HEK293 (cell line): ENCODE measurements at regions not wholly inside any gene's neighbourhood (a gene's known extent, or its start where the extent isn't known, plus 50 kb on each side); places are given as distances from the start of the nearest gene placed in this dataset.

Experiments
- CTCF ChIA-PET: fragments of 350-600 bp; formaldehyde crosslinking; extraction: SDS; loops from one replicate; lab custom pipeline; 2021; ENCODE audit warnings: antibody characterized with exemption; lab: Yijun Ruan, JAX
- POLR2A ChIA-PET: fragments of 300-600 bp; formaldehyde crosslinking; extraction: SDS; loops from one replicate; lab custom pipeline; 2020; ENCODE audit warnings: antibody characterized with exemption, inconsistent platforms; lab: Yijun Ruan, JAX
- H3K27ac ChIP-seq: fragments of 200-500 bp; sonication (Bioruptor generic); 2 replicates; pipeline ENCODE4 v1.5.1; 2014; ENCODE audit warnings: low read depth, low read length, control low read depth, inconsistent platforms; ENCODE audit errors: extremely low read depth
- H3K36me3 ChIP-seq, 2 experiments: fragments of 200-500 bp in 1 of 2; sonication (Bioruptor generic) in 1 of 2; 1 replicate in 1 of 2; 2 replicates in 1 of 2; pipeline ENCODE4 v1.5.1; 2014 to 2017; ENCODE audit warnings: inconsistent platforms in 2 of 2, low read length in 2 of 2; ENCODE audit not compliant: control insufficient read depth in 2 of 2, insufficient read depth in 1 of 2
- H3K4me1 ChIP-seq: fragments of 200-500 bp; sonication (Bioruptor generic); 2 replicates; pipeline ENCODE4 v1.5.1; 2014; ENCODE audit warnings: mild to moderate bottlenecking, low read length, inconsistent platforms; ENCODE audit not compliant: control insufficient read depth, insufficient read depth
- H3K4me3 ChIP-seq: 2 replicates; pipeline ENCODE4 v1.5.1; 2011; ENCODE audit warnings: low read depth, mild to moderate bottlenecking, control low read depth, low read length, moderate library complexity
- H3K9me3 ChIP-seq: fragments of 200-500 bp; sonication (Bioruptor generic); 2 replicates; pipeline ENCODE4 v1.5.1; 2014; ENCODE audit warnings: low read depth, low read length, inconsistent platforms; ENCODE audit not compliant: control insufficient read depth, insufficient read depth
- GFI1B ChIP-seq: fragments of 450-650 bp; formaldehyde crosslinking; IDR thresholded peaks from 2 replicates; pipeline ENCODE4 v1.5.1; 2016; ENCODE audit warnings: missing biosample characterization, missing genetic modification characterization
- GLI4 ChIP-seq: fragments of 450-650 bp; formaldehyde crosslinking; IDR thresholded peaks from 2 replicates; pipeline ENCODE4 v1.5.1; 2016; ENCODE audit warnings: missing biosample characterization, missing genetic modification characterization
- HIC1 ChIP-seq: fragments of 450-650 bp; formaldehyde crosslinking; IDR thresholded peaks from 2 replicates; pipeline ENCODE4 v1.5.1; 2016; ENCODE audit warnings: missing biosample characterization, missing genetic modification characterization
- IKZF3 ChIP-seq: fragments of 450-650 bp; IDR thresholded peaks from 2 replicates; pipeline ENCODE4 v1.5.0; 2018; ENCODE audit warnings: missing biosample characterization, mild to moderate bottlenecking, missing genetic modification characterization, moderate library complexity
- MEIS1 ChIP-seq: sonication (generic); formaldehyde crosslinking; IDR thresholded peaks from 2 replicates; pipeline ENCODE4 v1.8.1; 2022; ENCODE audit warnings: missing genetic modification reagents, mild to moderate bottlenecking, borderline replicate concordance
- OSR2 ChIP-seq: fragments of 450-650 bp; formaldehyde crosslinking; IDR thresholded peaks from 2 replicates; pipeline ENCODE4 v1.5.1; 2016; ENCODE audit warnings: missing biosample characterization, missing genetic modification characterization
- ZBTB21 ChIP-seq: fragments of 450-650 bp; formaldehyde crosslinking; IDR thresholded peaks from 2 replicates; pipeline ENCODE4 v1.5.1; 2017; ENCODE audit warnings: missing biosample characterization, missing genetic modification characterization
- ZFP41 ChIP-seq: fragments of 450-650 bp; formaldehyde crosslinking; IDR thresholded peaks from 2 replicates; pipeline ENCODE4 v1.5.1; 2016; ENCODE audit warnings: missing biosample characterization, missing genetic modification characterization, borderline replicate concordance
- ZIC2 ChIP-seq: fragments of 450-650 bp; formaldehyde crosslinking; IDR thresholded peaks from 2 replicates; pipeline ENCODE4 v1.5.1; 2016; ENCODE audit warnings: missing biosample characterization, missing genetic modification characterization
- ZNF133 ChIP-seq: fragments of 450-650 bp; formaldehyde crosslinking; IDR thresholded peaks from 2 replicates; pipeline ENCODE4 v1.5.1; 2016; ENCODE audit warnings: missing biosample characterization, missing genetic modification characterization
- ZNF146 ChIP-seq: fragments of 450-650 bp; formaldehyde crosslinking; IDR thresholded peaks from 2 replicates; pipeline ENCODE4 v1.5.1; 2016; ENCODE audit warnings: missing biosample characterization, missing genetic modification characterization
- ZNF19 ChIP-seq: fragments of 450-650 bp; formaldehyde crosslinking; IDR thresholded peaks from 2 replicates; pipeline ENCODE4; 2016; ENCODE audit warnings: missing biosample characterization, missing genetic modification characterization, low read depth
- ZNF221 ChIP-seq: fragments of 450-650 bp; formaldehyde crosslinking; IDR thresholded peaks from 2 replicates; pipeline ENCODE4 v1.5.1; 2017; ENCODE audit warnings: missing biosample characterization, missing genetic modification characterization, borderline replicate concordance
- ZNF302 ChIP-seq: fragments of 450-650 bp; formaldehyde crosslinking; IDR thresholded peaks from 2 replicates; pipeline ENCODE4 v1.5.1; 2016; ENCODE audit warnings: missing biosample characterization, missing genetic modification characterization, low read depth
- ZNF362 ChIP-seq: fragments of 450-650 bp; formaldehyde crosslinking; IDR thresholded peaks from 2 replicates; pipeline ENCODE4 v1.5.1; 2016; ENCODE audit warnings: missing biosample characterization, missing genetic modification characterization
- ZNF366 ChIP-seq: fragments of 450-650 bp; formaldehyde crosslinking; conservative IDR thresholded peaks from 2 replicates; pipeline ENCODE4 v1.5.1; 2016; ENCODE audit warnings: missing biosample characterization, missing genetic modification characterization
- ZNF404 ChIP-seq: fragments of 450-650 bp; formaldehyde crosslinking; IDR thresholded peaks from 2 replicates; pipeline ENCODE4 v1.5.1; 2017; ENCODE audit warnings: missing biosample characterization, missing genetic modification characterization
- ZNF488 ChIP-seq: fragments of 450-650 bp; formaldehyde crosslinking; IDR thresholded peaks from 2 replicates; pipeline ENCODE4 v1.5.1; 2016; ENCODE audit warnings: missing biosample characterization, missing genetic modification characterization
- ZNF514 ChIP-seq: fragments of 450-650 bp; formaldehyde crosslinking; IDR thresholded peaks from 2 replicates; pipeline ENCODE4 v1.5.1; 2016; ENCODE audit warnings: missing biosample characterization, missing genetic modification characterization
- ZNF521 ChIP-seq: fragments of 450-650 bp; formaldehyde crosslinking; IDR thresholded peaks from 2 replicates; pipeline ENCODE4 v1.5.1; 2017; ENCODE audit warnings: missing biosample characterization, mild to moderate bottlenecking, missing genetic modification characterization
- ZNF610 ChIP-seq: fragments of 450-650 bp; formaldehyde crosslinking; IDR thresholded peaks from 2 replicates; pipeline ENCODE4 v1.5.1; 2016; ENCODE audit warnings: missing biosample characterization, missing genetic modification characterization, borderline replicate concordance
- ZNF623 ChIP-seq: fragments of 450-650 bp; formaldehyde crosslinking; IDR thresholded peaks from 2 replicates; pipeline ENCODE4 v1.5.1; 2016; ENCODE audit warnings: missing biosample characterization, missing genetic modification characterization
- ZNF704 ChIP-seq: fragments of 450-650 bp; formaldehyde crosslinking; IDR thresholded peaks from 2 replicates; pipeline ENCODE4 v1.5.1; 2016; ENCODE audit warnings: missing biosample characterization, missing genetic modification characterization

- POLR2A ChIA-PET = no interaction called here
- no peak overlapping the region for H3K27ac ChIP-seq
- no peak overlapping the region for H3K4me3 ChIP-seq
- TF ChIP-seq HIC1 (no peak), OSR2 (no peak), ZNF362 (tag by site-specific recombination) (no peak), ZNF623 (tag by site-specific recombination) (no peak), ZNF610 (tag by site-specific recombination) (no peak), ZNF521 (no peak), ZFP41 (tag by site-specific recombination) (no peak), ZNF221 (no peak)
- H3K36me3 ChIP-seq = no peaks in the 10 kb centered on the region
- H3K9me3 ChIP-seq = no peaks in the 10 kb centered on the region
- H3K4me1 ChIP-seq = no peaks in the 10 kb centered on the region
- CTCF ChIA-PET = interaction anchor here (1.1 kb wide), 1 partner anchor 27 kb away, joined by 4 read pairs; no protein-coding TSS in a partner anchor
Observed at GRCh38 chr16:49930841-49931240, 74.9 kb upstream of the ZNF423 start.

- no peaks in the 10 kb centered on the region for H3K9me3 ChIP-seq
- H3K27ac ChIP-seq = no peak overlapping the region
- no peak for TF ChIP-seq ZNF488
- POLR2A ChIA-PET = no interaction called here
- CTCF ChIA-PET = interaction anchor here (1.1 kb wide), 1 partner anchor 26 kb away, joined by 4 read pairs; no protein-coding TSS in a partner anchor
- H3K4me3 ChIP-seq = no peak overlapping the region
- H3K4me1 ChIP-seq = no peaks in the 10 kb centered on the region
- no peaks in the 10 kb centered on the region for H3K36me3 ChIP-seq
Observed at GRCh38 chr16:49931266-49931665, 75.4 kb upstream of the ZNF423 start.

GRCh38 chr16:49931916-49932315 lies 76.0 kb upstream of the ZNF423 start:
- no peaks in the 10 kb centered on the region for H3K9me3 ChIP-seq
- ChIA-PET POLR2A (no interaction called here), CTCF (interaction anchor here (0.6 to 1.4 kb wide), 4 partner anchors 9 to 462 kb away, joined by 3 to 4 read pairs (median 4); no protein-coding TSS in a partner anchor)
- no peaks in the 10 kb centered on the region for H3K36me3 ChIP-seq
- no peak overlapping the region for H3K27ac ChIP-seq
- no peak for TF ChIP-seq GFI1B (tag by site-specific recombination)
- no peak for TF ChIP-seq ZNF704
- TF ChIP-seq ZNF366 (tag by site-specific recombination) = no peak
- TF ChIP-seq ZNF404 = no peak
- no peak for TF ChIP-seq ZNF514
- TF ChIP-seq IKZF3 (tag by site-specific recombination) = no peak
- no peak for TF ChIP-seq ZNF133 (tag by site-specific recombination)
- no peak for TF ChIP-seq ZNF19 (tag by site-specific recombination)
- no peak for TF ChIP-seq ZIC2
- TF ChIP-seq ZNF146 (tag by site-specific recombination) = no peak
- no peak for TF ChIP-seq ZBTB21 (tag by site-specific recombination)
- no peak for TF ChIP-seq MEIS1 (CRISPR knock-in tag)
- no peak for TF ChIP-seq GLI4 (tag by site-specific recombination)
- no peak for TF ChIP-seq ZNF302 (tag by site-specific recombination)
- H3K4me1 ChIP-seq = no peaks in the 10 kb centered on the region
- no peak overlapping the region for H3K4me3 ChIP-seq
